ENCODE measurements at regions not wholly inside any gene's neighbourhood (a gene's known extent, or its start where the extent isn't known, plus 50 kb on each side); places are given as distances from the start of the nearest gene placed in this dataset.

DNA sequence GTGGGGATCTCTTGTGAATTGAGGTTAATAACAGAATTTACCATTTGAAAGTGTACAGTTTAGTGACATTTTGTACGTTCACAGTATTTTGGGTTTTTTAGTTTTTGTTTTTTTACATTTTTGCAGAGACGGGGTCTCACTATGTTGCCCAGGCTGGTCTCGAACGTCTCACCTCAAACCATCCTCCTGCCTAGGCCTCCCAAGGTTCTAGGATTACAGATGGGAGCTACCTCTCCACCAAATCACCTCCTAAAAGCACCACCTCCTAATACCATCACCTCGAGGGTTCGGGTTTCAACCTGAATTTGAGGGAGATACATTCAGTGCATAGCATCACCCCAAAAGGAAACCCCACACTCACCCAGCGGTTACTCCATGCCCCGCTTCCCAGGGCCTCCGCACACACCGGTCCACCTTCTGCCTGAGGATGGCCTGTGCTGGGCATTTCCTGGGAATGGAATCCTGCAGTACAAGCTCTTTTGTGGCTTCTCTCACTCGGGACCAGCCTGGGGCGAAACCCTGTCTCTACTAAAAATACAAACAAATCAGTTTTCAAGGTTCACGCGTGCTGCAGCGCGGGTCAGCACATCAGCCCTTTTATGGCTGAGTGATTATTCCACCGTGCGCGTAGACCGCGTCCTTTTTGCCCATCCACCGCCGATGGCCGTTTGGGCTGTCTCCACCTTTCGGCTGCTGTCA lies 182.7 kb upstream of the CIBAR2 start:
- no peak for TF ChIP-seq EZH2 (IDR thresholded peaks at IDR 0.05; ENCODE audit: insufficient read depth, poor library complexity, severe bottlenecking)
- TF ChIP-seq EZH2phosphoT487 (IDR thresholded peaks at IDR 0.05; ENCODE audit: insufficient read depth, low read depth), result no peak
